D721Med (cell line): ENCODE measurements at regions not wholly inside any gene's neighbourhood (a gene's known extent, or its start where the extent isn't known, plus 50 kb on each side); places are given as distances from the start of the nearest gene placed in this dataset.

Experiments used
- DNase-seq: peaks from one replicate; pipeline ENCODE4 v3.0.0; 2011; ENCODE audit warnings: low spot score; ENCODE audit not compliant: insufficient read length
- FAIRE-seq: peaks from 2 replicates; lab custom pipeline; 2011; peaks lifted over from hg19 to GRCh38; lab: Jason Lieb, UNC
- TF ChIP-seq, protein P1 (sequence below): IDR thresholded peaks from 2 replicates; pipeline ENCODE4 v1.5.1; 2012; ENCODE audit warnings: mild to moderate bottlenecking, control low read depth; ENCODE audit not compliant: insufficient read depth; ENCODE audit errors: missing control alignments

DNA sequence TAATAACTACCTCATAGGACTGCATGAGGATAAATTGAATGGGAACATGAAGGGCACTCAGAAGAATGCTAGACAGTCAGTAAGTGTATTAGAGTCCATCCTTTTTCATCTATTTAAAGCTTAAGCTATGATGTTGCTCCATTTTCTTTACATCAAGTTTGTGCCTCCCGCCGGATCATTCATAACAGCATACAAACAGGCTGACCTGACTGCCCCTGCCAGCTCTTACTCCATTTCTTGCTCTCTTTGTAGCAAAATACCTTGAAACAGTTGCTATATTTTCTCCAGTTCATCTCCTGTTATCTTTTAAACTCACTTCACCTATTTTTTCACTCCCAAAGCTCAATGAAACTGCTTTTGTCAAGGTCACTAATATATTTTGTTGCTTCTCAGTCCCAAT is 315.6 kb upstream of the ALCAM start:
- DNase-seq: no peak
- no peak for FAIRE-seq
- TF ChIP-seq, protein P1, sequence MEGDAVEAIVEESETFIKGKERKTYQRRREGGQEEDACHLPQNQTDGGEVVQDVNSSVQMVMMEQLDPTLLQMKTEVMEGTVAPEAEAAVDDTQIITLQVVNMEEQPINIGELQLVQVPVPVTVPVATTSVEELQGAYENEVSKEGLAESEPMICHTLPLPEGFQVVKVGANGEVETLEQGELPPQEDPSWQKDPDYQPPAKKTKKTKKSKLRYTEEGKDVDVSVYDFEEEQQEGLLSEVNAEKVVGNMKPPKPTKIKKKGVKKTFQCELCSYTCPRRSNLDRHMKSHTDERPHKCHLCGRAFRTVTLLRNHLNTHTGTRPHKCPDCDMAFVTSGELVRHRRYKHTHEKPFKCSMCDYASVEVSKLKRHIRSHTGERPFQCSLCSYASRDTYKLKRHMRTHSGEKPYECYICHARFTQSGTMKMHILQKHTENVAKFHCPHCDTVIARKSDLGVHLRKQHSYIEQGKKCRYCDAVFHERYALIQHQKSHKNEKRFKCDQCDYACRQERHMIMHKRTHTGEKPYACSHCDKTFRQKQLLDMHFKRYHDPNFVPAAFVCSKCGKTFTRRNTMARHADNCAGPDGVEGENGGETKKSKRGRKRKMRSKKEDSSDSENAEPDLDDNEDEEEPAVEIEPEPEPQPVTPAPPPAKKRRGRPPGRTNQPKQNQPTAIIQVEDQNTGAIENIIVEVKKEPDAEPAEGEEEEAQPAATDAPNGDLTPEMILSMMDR: no peak

DNA sequence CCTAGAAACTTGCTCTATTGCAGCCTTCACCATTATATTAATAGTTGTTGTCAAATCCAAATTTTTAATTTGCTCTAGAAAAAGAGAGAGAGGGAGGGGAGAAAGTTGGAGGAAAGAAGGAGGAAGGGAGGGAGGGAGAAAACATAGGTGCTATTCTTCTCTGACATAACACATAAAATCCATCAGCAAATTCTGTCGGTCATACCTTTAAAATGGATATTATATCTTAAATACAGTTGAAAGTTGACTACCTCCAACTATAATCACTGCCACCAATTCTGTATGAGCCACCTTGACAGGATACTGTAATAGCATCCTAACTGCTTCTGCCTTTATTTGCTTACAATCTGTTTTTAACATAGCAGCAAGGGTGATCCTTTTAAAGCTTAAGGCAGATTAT is 314.7 kb upstream of the ALCAM start:
- FAIRE-seq: no peak
- TF ChIP-seq, protein P1: no peak
- no peak for DNase-seq

GRCh38 chr3:105062853-105063252 is 303.9 kb upstream of the ALCAM start:
- TF ChIP-seq, protein P1: no peak
- FAIRE-seq (no peak), DNase-seq (no peak)

DNA sequence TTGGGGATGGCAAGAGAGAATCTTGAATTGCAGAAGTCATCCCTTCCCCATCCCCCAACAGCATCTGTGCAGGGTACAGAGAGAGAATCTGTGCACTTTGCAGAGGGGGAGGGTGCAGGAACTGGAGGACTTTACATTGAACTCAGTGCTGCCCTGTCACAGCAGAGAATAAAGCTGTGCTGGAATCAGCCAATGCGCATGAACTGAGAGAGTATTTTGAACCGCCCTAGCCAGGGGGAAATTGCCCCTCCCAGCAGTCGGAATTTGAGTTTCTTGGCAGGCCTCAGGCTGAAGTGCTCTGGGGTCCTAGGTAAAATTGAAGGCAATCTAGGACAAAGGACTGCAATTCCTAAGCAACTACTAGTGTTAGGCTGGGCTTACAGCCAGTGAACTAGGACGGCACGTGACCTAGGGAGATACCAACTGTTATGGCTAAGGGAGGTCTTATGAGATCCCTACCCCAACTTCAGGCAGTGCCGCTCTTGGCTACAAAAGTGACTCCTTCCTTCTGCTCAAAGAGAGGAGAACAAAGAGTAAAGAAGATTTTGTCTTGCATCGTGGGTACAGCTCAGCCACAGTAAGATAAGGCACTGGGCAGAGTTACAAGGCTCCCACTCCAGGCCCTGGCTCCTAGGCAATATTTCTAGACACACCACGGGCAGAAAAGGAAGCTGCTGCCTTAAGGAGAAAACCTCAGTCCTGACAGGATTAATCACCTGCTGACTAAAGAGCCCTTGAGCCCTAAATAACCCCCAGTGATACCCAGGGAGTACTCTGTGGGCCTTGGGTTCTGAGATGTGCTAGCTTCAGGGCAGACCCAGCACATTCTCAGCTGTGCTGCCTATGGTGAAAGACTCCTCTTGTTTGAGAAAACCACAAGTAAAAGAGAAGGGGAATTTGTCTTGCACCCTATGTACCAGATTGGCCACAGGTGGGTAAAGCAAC is 300.5 kb upstream of the ALCAM start:
- DNase-seq (no peak), FAIRE-seq (no peak)
- TF ChIP-seq, protein P1: no peak

- TF ChIP-seq, protein P1: no peak
- no peak for DNase-seq
- FAIRE-seq: no peak
Measured at GRCh38 chr3:105067361-105067760, 299.3 kb upstream of the ALCAM start.

GRCh38 chr3:105077060-105077822 is 289.5 kb upstream of the ALCAM start:
- no peak for DNase-seq

More at GRCh38 chr3:105077060-105077822, 289.5 kb upstream of the ALCAM start:
- TF ChIP-seq, protein P1: no peak
- no peak for FAIRE-seq
